ENCODE measurements at regions not wholly inside any gene's neighbourhood (a gene's known extent, or its start where the extent isn't known, plus 50 kb on each side); places are given as distances from the start of the nearest gene placed in this dataset.

- Histone ChIP-seq H4K20me1 (ENCODE audit: insufficient read depth) (no peaks in the 10 kb centered on the region), H3K27me3 (ENCODE audit: insufficient read depth, low read depth) (no peaks in the 10 kb centered on the region), H3K36me3 (ENCODE audit: insufficient read depth) (no peaks in the 10 kb centered on the region), H3K27ac (no peak overlapping the region), H3K79me2 (ENCODE audit: insufficient read depth, low read depth) (no peaks in the 10 kb centered on the region), H3K4me2 (no peak overlapping the region), H3K4me3 (IDR thresholded peaks at IDR 0.05; ENCODE audit: insufficient read depth, low read depth, low read length) (no peak overlapping the region), H3K9ac (no peak overlapping the region), H2AFZ (ENCODE audit: low read depth) (no peak overlapping the region), H3K4me1 (ENCODE audit: low read depth, poor library complexity, severe bottlenecking) (no peaks in the 10 kb centered on the region)
- no peak for TF ChIP-seq CTCF (conservative IDR thresholded peaks at IDR 0.05; ENCODE audit: low read depth, low read length)
Measured at GRCh38 chr18:78738076-78738690, 241.4 kb upstream of the SALL3 start.

- H3K9ac ChIP-seq: no peak overlapping the region
- no peak overlapping the region for H2AFZ ChIP-seq (ENCODE audit: low read depth)
- H3K4me2 ChIP-seq: no peak overlapping the region
- H3K79me2 ChIP-seq (ENCODE audit: insufficient read depth, low read depth): no peaks in the 10 kb centered on the region
- H4K20me1 ChIP-seq (ENCODE audit: insufficient read depth): no peaks in the 10 kb centered on the region
- no peaks in the 10 kb centered on the region for H3K36me3 ChIP-seq (ENCODE audit: insufficient read depth)
- H3K4me1 ChIP-seq (ENCODE audit: low read depth, poor library complexity, severe bottlenecking): no peaks in the 10 kb centered on the region
- no peak overlapping the region for H3K27ac ChIP-seq
- TF ChIP-seq CTCF (conservative IDR thresholded peaks at IDR 0.05; ENCODE audit: low read depth, low read length): no peak
- no peaks in the 10 kb centered on the region for H3K27me3 ChIP-seq (ENCODE audit: insufficient read depth, low read depth)
- H3K4me3 ChIP-seq (IDR thresholded peaks at IDR 0.05; ENCODE audit: insufficient read depth, low read depth, low read length): no peak overlapping the region
Measured at GRCh38 chr18:78739115-78739514, 240.5 kb upstream of the SALL3 start.

GRCh38 chr18:78739882-78740677, 239.5 kb upstream of the SALL3 start:
- Histone ChIP-seq H3K4me1 (ENCODE audit: low read depth, poor library complexity, severe bottlenecking) (no peaks in the 10 kb centered on the region), H3K36me3 (ENCODE audit: insufficient read depth) (no peaks in the 10 kb centered on the region), H2AFZ (ENCODE audit: low read depth) (no peak overlapping the region), H3K4me2 (no peak overlapping the region), H4K20me1 (ENCODE audit: insufficient read depth) (no peaks in the 10 kb centered on the region), H3K27me3 (ENCODE audit: insufficient read depth, low read depth) (no peaks in the 10 kb centered on the region), H3K27ac (no peak overlapping the region), H3K4me3 (IDR thresholded peaks at IDR 0.05; ENCODE audit: insufficient read depth, low read depth, low read length) (no peak overlapping the region), H3K9ac (no peak overlapping the region), H3K79me2 (ENCODE audit: insufficient read depth, low read depth) (no peaks in the 10 kb centered on the region)
- TF ChIP-seq CTCF (conservative IDR thresholded peaks at IDR 0.05; ENCODE audit: low read depth, low read length): no peak

- H3K4me1 ChIP-seq (ENCODE audit: low read depth, poor library complexity, severe bottlenecking): no peaks in the 10 kb centered on the region
Measured at GRCh38 chr18:78740876-78741275, 238.7 kb upstream of the SALL3 start.

More at GRCh38 chr18:78740876-78741275, 238.7 kb upstream of the SALL3 start:
- H3K36me3 ChIP-seq (ENCODE audit: insufficient read depth): no peaks in the 10 kb centered on the region
- TF ChIP-seq CTCF (conservative IDR thresholded peaks at IDR 0.05; ENCODE audit: low read depth, low read length): no peak
- H3K79me2 ChIP-seq (ENCODE audit: insufficient read depth, low read depth): no peaks in the 10 kb centered on the region
- H3K4me3 ChIP-seq (IDR thresholded peaks at IDR 0.05; ENCODE audit: insufficient read depth, low read depth, low read length): no peak overlapping the region
- no peak overlapping the region for H3K27ac ChIP-seq
- H3K27me3 ChIP-seq (ENCODE audit: insufficient read depth, low read depth): no peaks in the 10 kb centered on the region
- no peak overlapping the region for H3K4me2 ChIP-seq
- no peaks in the 10 kb centered on the region for H4K20me1 ChIP-seq (ENCODE audit: insufficient read depth)
- no peak overlapping the region for H3K9ac ChIP-seq
- no peak overlapping the region for H2AFZ ChIP-seq (ENCODE audit: low read depth)

Data from KMS-11 (cell line).